ES-I3 (cell line): ENCODE measurements at regions not wholly inside any gene's neighbourhood (a gene's known extent, or its start where the extent isn't known, plus 50 kb on each side); places are given as distances from the start of the nearest gene placed in this dataset.

ENCODE experiments used
- H3K36me3 ChIP-seq: 2 replicates; pipeline ENCODE4 v1.6.1; 2013; ENCODE audit warnings: mild to moderate bottlenecking, low read length, control low read depth, moderate library complexity; ENCODE audit not compliant: insufficient read depth
- H3K4me1 ChIP-seq: 2 replicates; pipeline ENCODE4 v1.6.1; 2013; ENCODE audit warnings: mild to moderate bottlenecking, control low read depth, low read length; ENCODE audit not compliant: insufficient read depth
- H3K9ac ChIP-seq: 2 replicates; pipeline ENCODE4 v1.6.1; 2013; ENCODE audit warnings: low read depth, mild to moderate bottlenecking, low read length, moderate library complexity
- H3K9me3 ChIP-seq: 2 replicates; pipeline ENCODE4 v1.6.1; 2013; ENCODE audit warnings: mild to moderate bottlenecking, low read length, moderate library complexity; ENCODE audit not compliant: control insufficient read depth, insufficient read depth

- H3K9ac ChIP-seq, result no peak overlapping the region
- H3K36me3 ChIP-seq, result no peaks in the 10 kb centered on the region
- H3K4me1 ChIP-seq, result no peaks in the 10 kb centered on the region
- no peaks in the 10 kb centered on the region for H3K9me3 ChIP-seq
Measured at GRCh38 chr10:129366450-129366849, 100.6 kb upstream of the MGMT start.

DNA sequence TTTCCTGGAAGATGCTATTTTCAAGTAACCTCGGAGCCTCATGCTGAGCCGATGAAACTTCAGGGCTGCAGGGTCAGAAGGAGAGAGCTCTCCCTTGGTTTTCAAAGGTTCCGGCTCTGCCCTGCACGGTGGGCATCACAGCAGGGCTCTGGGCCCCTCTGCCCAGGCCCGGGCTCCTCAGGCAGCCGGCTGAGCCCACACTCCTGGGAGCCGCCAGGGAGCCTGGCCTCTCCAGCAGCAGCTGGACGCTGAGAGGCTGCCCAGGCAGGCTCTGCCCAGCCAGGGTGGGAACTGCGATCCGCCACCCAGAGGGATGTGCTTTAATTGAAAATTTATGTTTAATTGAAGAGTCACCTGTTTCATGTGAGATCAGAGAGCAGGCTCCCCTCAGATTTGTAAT, 97.5 kb upstream of the MGMT start:
- H3K36me3 ChIP-seq, result no peaks in the 10 kb centered on the region
- no peaks in the 10 kb centered on the region for H3K4me1 ChIP-seq
- H3K9me3 ChIP-seq, result no peaks in the 10 kb centered on the region
- H3K9ac ChIP-seq, result no peak overlapping the region

DNA sequence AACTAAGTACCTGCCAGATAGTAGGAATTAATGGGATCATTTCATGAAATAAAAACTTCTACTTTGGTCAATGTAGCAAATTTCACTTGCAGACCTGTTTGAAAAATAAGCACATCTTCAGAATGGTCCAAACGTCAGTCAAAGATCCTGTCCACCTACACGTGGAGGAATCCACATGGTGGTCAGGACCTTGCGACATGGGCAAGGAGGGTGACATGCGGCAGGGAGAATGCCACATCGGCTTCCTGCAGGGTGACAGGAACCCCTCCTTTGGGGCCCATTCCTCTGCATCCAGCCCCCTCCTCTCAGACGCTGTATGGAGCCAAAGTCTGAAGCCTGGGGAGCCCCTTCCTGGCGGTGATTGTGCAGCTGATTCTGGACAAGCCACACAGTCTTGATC, 95.5 kb upstream of the MGMT start:
- Histone ChIP-seq H3K4me1 (no peaks in the 10 kb centered on the region), H3K36me3 (no peaks in the 10 kb centered on the region), H3K9ac (no peak overlapping the region), H3K9me3 (no peaks in the 10 kb centered on the region)

DNA sequence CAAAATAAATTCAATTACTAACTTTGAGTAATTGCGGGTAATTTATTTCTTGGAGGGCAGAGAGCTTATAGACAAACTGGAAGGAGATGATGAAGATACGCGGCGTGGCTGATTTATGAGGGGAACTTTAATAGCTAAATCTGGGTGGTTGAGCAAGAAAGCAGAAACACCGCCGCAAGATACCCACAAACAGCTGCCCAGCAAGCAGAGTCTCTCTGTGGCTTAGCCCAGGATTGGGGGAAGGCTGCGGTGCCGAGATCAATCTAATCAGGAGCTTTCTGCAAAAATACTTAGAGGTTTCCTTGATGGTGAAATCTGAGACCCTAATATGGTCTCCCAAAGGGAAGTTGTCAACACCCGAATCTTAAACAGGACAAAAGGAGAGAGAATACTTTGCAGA, 94.9 kb upstream of the MGMT start:
- Histone ChIP-seq H3K4me1 (no peaks in the 10 kb centered on the region), H3K9ac (no peak overlapping the region), H3K36me3 (no peaks in the 10 kb centered on the region), H3K9me3 (no peaks in the 10 kb centered on the region)

DNA sequence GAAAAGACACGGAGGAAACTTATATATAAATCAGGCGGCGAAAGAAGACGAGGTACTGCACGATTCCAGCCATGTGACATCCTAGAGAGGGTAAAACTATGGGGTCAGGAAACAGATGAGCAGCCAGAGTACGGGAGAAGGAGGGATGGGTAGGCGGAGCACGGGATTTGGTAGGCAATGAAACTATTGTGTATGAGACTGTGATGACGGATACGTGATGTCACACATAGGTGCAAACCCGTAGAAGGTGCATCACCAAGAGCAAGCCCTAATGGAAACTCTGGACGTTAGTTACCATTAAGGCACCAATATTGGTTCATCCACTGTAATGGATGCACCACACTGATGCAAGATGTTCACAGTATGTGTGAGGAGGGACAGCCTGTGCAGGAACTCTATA, 93.8 kb upstream of the MGMT start:
- Histone ChIP-seq H3K36me3 (no peaks in the 10 kb centered on the region), H3K9ac (no peak overlapping the region), H3K9me3 (no peaks in the 10 kb centered on the region), H3K4me1 (no peaks in the 10 kb centered on the region)

DNA sequence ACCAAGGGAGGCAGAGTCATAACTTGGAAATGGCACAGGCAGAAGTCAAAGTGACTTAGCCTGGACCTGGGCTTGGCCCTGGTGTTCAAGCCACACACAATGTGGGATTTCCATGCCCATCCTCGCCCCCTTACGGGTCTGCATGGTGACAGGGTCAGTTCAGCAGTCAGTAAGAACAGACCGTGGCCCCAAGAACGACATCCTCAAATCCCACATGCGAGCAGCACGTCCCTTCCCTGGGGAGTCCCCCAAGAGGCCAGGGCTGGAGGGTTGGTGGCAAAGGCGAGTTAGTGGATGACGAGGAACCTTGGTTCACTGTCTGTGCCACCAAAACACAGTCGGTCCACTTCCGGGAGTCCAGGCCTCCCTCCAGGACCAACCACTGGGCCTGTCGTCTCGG, 93.3 kb upstream of the MGMT start:
- no peaks in the 10 kb centered on the region for H3K36me3 ChIP-seq
- H3K9ac ChIP-seq, result no peak overlapping the region
- no peaks in the 10 kb centered on the region for H3K9me3 ChIP-seq
- no peaks in the 10 kb centered on the region for H3K4me1 ChIP-seq

DNA sequence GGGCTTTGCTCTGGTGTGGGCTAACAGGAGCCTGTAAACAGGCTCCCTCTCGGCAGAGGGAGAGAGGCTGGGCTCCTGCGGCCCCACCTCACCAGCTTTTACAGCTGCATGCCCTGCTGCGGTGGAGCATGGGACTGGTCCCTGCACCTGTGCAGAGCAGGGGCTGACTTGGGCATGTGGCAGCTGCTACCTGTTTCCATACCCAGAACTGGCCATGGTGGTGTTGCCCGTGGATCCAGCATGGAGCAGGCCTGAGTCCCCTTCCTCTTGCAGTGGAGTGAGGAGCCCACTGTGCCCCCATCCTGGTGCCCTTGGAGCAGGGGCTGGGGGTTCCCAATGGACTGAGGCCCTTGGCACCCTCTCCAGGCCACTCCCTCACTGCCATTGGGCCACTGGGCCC, 91.9 kb upstream of the MGMT start:
- Histone ChIP-seq H3K4me1 (no peaks in the 10 kb centered on the region), H3K9ac (no peak overlapping the region), H3K9me3 (no peaks in the 10 kb centered on the region), H3K36me3 (no peaks in the 10 kb centered on the region)

- no peaks in the 10 kb centered on the region for H3K36me3 ChIP-seq
- no peaks in the 10 kb centered on the region for H3K4me1 ChIP-seq
- no peak overlapping the region for H3K9ac ChIP-seq
- H3K9me3 ChIP-seq, result no peaks in the 10 kb centered on the region
Measured at GRCh38 chr10:129375912-129376311, 91.1 kb upstream of the MGMT start.

DNA sequence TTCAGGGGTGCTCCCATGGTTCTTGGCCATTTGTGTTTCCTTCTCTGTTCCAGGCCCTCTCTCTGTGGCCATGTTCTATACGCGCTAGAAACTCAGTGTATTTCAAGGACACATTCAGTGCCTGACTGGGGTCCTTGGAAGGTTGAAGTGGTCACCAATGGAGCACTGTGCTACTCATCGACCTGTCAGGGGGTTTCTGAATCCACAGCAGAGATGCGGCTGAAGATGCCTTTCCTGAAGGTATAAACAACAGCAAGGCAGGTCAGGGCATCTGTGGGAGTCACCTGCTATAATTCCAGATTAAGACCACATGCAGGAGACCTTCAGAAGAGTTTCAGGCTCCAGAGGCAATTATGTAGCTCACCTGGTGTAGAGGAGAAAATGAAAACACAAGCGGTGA, 86.8 kb upstream of the MGMT start:
- no peaks in the 10 kb centered on the region for H3K4me1 ChIP-seq
- H3K9ac ChIP-seq, result no peak overlapping the region
- H3K9me3 ChIP-seq, result no peaks in the 10 kb centered on the region
- no peaks in the 10 kb centered on the region for H3K36me3 ChIP-seq

GRCh38 chr10:129381741-129382140, 85.3 kb upstream of the MGMT start:
- no peak overlapping the region for H3K9ac ChIP-seq
- no peaks in the 10 kb centered on the region; the same call in 1 of the 2 replicates for H3K9me3 ChIP-seq
- no peaks in the 10 kb centered on the region for H3K36me3 ChIP-seq
- H3K4me1 ChIP-seq, result no peaks in the 10 kb centered on the region

DNA sequence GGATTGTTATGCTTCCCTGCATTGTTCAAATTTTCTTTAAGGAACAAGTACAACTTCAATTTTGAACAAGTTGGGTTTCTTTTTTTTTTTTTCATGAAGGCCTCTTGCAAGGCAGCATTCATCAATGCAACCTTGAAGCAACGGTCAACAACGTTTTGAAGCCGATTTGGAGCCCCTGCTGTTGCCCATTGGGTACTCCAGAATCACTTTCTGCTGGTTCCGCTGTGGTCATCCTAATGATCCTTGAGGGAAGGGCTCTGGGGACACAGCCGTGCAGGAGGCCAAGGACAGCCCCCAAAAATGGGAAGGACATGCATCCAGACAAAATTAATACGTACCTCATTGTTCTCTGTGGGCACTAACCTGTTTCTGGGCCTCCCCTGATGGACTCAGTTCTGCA, 84.6 kb upstream of the MGMT start:
- no peaks in the 10 kb centered on the region; the same call in 1 of the 2 replicates for H3K9me3 ChIP-seq

GRCh38 chr10:129383651-129384050, 83.4 kb upstream of the MGMT start:
- Histone ChIP-seq H3K9ac (no peak overlapping the region), H3K9me3 (no peaks in the 10 kb centered on the region; the same call in 1 of the 2 replicates)

More for the DNA sequence above, 84.6 kb upstream of the MGMT start:
- Histone ChIP-seq H3K9ac (no peak overlapping the region), H3K4me1 (no peaks in the 10 kb centered on the region), H3K36me3 (no peaks in the 10 kb centered on the region)

GRCh38 chr10:129385600-129385999, 81.4 kb upstream of the MGMT start:
- no peaks in the 10 kb centered on the region for H3K36me3 ChIP-seq
- H3K9ac ChIP-seq, result no peak overlapping the region
- H3K9me3 ChIP-seq, result no peaks in the 10 kb centered on the region; the same call in 1 of the 2 replicates
- no peaks in the 10 kb centered on the region for H3K4me1 ChIP-seq

More at GRCh38 chr10:129383651-129384050, 83.4 kb upstream of the MGMT start:
- H3K36me3 ChIP-seq, result no peaks in the 10 kb centered on the region
- H3K4me1 ChIP-seq, result no peaks in the 10 kb centered on the region

DNA sequence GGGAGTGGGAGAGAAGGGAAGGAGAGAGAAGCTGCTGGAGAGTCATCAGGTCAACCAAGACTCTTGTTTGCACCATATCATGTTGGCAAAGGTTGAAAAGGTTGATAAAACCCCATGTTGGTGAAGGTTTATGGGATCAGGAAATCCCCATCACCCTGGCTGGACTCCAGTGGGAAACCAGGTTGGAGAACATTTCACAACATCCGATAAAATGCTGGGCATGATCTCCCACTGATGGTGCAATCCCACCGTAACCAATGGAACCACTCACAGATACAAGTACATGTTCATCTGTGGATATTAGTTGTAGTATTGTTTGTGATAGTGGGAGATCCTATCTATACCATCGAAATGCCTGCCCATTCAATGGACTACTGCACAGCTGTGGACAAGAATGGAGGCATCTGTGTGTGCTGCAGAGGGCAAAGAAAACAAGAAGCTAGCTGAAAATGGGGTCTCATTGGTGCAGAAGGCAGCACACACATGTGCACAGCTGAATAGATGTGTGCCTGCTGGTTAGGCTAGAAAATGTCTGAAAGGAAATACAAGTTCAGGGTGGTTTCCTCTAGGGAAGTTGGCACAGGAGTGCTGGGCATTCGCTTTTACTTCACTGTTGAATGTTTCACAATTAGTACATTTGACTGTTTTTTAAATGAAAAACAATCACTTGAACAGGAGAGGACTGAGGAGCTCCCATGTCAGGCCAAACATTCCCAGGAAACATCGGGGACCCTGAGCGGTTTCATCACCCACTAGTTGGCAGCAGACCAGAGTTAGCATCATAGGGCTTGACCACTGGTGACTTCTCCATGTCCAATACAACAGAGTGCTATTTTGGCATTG, 80.4 kb upstream of the MGMT start:
- Histone ChIP-seq H3K9me3 (no peaks in the 10 kb centered on the region; the same call in 1 of the 2 replicates), H3K9ac (no peak overlapping the region), H3K4me1 (no peaks in the 10 kb centered on the region), H3K36me3 (no peaks in the 10 kb centered on the region)

DNA sequence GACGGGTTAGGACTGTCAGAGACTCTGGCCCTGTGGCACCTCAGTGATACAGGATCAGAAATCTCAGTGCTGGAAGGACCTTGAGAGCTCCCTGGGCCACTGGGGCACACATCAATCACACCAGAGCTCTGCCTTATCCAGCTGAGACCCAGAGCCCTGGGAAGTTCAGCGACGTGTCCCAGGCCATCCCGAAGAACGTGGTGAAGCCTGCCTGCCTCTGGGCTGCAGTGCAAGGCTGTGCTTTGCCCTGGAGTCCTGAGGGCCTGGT, 79.8 kb upstream of the MGMT start:
- H3K36me3 ChIP-seq, result no peaks in the 10 kb centered on the region
- H3K4me1 ChIP-seq, result no peaks in the 10 kb centered on the region
- H3K9ac ChIP-seq, result no peak overlapping the region
- H3K9me3 ChIP-seq, result no peaks in the 10 kb centered on the region; the same call in 1 of the 2 replicates
